NCI-H2081 treated with DMSO at 0.1 percent for 48 hours (cell line): ENCODE measurements at regions not wholly inside any gene's neighbourhood (a gene's known extent, or its start where the extent isn't known, plus 50 kb on each side); places are given as distances from the start of the nearest gene placed in this dataset.

Source experiments
- DNase-seq: peaks from one replicate; lab custom pipeline; 2025; lab: John Stamatoyannopoulos, UW

GRCh38 chr9:115986508-115986907 lies 167.1 kb upstream of the PAPPA start:
- no peak for DNase-seq

DNA sequence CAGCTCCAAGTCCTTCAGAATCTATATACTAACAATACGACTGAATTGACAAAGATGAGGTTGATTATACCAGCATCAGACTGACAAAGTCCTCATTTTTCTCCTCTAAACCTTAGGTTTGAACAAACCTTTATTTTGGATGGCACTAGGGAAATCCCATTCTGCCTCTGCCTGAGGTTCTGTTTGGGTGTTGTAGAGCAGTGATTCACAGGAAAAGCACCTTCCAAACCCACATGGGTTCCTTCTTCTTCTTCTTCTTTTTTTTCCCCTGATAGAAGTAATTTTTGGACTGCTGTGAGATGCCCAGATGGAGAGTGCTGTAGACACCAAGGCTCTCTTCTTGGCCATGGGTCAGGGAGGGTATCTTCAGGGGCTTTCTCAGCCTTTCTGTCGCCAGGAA lies 164.9 kb upstream of the PAPPA start:
- DNase-seq: no peak

DNA sequence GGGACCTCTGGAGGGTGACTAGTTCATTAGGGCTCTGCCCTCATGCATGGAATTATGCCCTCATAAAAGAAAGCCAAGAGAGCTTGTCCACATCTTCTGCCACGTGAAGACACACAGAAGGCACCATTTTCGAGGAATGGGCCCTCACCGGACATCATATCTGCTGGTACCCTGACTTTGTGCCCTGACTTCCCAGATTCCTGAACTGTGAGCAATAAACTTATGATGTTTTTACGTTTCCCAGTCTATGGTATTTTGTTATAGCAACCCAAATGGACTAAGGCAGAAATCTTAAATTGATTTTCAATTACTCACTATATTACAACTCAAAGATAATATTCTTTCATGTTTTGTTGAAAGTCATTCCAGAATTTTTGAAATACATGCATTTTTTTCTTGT lies 163.8 kb upstream of the PAPPA start:
- no peak for DNase-seq

DNA sequence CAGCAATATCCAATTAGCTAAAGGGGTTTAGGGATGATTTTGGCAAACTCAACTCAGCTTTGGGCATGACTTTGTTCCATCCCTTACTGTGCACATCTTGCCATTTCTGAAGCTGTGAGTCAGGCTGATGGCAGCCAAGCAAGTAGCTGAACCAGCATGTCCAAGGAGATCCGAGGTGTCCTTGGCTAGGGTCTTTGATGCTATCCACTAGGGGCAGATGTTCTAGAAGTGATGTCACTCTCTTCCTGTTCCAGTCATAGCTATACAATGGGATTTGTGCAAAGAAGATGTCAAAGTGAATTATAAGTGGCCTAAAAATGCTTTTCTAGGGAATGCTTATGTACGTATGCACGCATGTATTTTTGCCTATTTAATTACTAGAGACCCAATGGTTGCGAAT lies 160.8 kb upstream of the PAPPA start:
- no peak for DNase-seq

DNA sequence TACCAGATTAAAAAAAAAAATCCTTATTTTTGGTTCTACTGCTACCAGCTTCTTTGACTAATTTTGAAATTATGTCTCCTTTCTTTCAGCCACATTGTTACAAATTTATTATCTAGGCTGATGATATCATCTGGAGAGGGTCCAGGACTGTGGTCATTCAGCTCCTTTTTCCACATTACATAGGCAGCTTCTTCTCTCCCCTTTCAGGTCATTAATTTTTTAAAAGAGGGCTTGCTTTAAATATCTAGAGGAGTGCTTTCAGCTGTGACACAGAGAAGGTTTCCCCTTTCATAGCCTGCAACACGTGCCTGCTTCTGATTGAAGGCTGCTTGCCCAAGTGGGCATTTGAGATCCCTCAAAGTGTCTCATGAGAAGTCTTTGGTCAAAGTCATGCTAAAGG lies 155.7 kb upstream of the PAPPA start:
- DNase-seq: no peak

- DNase-seq: no peak
Observed at GRCh38 chr9:115998666-115999065, 154.9 kb upstream of the PAPPA start.

GRCh38 chr9:115999498-115999897 lies 154.1 kb upstream of the PAPPA start:
- DNase-seq: no peak

GRCh38 chr9:116000748-116001329 lies 152.8 kb upstream of the PAPPA start:
- no peak for DNase-seq

- no peak for DNase-seq
Observed at GRCh38 chr9:116002181-116002580, 151.4 kb upstream of the PAPPA start.

DNA sequence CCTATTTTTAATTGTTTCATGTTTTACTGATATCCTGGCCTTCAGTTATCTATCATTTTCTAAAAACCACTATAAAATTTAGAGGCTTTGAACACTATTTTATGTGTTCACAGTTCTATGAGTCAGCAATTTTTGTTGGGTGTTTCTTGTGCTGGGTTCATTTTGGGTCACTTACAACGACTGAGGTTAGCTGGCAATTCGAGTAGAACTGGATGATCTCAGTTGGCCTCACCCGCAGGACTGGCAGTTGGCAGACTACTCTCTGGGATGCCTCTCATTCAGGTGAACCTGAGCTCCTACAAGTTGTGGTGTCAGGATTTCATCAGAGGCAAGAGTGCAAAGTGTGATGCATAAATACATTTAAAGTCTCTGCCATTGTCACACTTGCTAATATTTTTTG lies 151.0 kb upstream of the PAPPA start:
- DNase-seq: no peak

DNA sequence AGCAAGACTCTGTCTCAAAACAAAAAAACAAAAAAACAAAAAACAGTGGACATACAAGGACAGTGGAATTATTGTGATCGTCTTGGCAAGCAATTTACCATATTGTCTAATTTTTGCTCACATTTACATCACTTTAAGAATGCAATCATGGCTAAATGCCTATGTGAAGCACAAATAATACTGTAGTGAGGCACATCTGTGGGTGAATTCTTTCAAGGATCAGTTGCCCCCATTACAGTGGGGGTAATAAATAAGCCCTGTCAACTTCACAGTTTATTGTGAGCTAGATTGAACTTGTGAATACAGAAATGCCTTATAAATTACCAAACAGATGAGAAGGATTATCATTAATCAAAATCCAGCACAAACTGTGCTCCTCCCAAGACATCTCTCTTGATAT lies 150.2 kb upstream of the PAPPA start:
- DNase-seq: no peak

DNA sequence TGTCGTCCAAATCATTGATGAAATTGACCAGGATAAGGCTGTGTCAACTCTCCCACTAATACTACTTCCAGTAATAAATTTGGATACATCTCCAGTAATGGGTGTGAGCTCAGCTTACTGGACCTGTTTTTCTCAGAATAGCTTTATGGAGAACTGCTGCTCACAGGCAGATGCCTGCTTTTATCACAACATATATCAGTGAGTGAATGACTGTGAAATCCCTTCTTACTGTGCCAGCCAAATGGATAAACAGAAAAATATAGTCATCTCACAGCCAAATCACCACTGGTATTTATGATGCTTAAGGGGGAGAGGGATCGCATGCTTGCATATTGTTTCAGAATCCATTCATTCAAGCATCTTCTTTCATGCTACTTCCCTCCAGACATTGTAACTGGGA lies 148.4 kb upstream of the PAPPA start:
- no peak for DNase-seq

GRCh38 chr9:116007824-116008223 lies 145.8 kb upstream of the PAPPA start:
- DNase-seq: no peak

GRCh38 chr9:116008278-116008677 lies 145.3 kb upstream of the PAPPA start:
- no peak for DNase-seq

DNA sequence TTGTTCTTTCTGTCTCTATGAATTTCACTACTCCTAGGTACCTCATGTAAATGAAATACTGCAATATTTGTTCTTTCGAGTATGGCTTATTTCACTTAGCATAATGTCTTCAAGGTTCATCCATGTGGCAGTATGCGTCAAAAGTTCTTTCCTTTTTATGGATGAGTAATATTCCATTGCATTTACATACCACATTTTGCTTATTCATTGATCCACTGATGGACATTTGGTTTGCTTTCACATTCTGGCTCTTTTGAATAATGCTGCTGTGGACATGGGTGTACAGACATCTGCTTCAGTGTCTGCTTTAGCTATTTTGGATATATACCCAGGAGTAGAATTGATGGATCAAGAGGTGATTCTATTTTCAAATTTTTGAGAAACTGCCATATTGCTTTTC lies 144.2 kb upstream of the PAPPA start:
- DNase-seq: no peak

GRCh38 chr9:116015855-116016254 lies 137.7 kb upstream of the PAPPA start:
- no peak for DNase-seq

DNA sequence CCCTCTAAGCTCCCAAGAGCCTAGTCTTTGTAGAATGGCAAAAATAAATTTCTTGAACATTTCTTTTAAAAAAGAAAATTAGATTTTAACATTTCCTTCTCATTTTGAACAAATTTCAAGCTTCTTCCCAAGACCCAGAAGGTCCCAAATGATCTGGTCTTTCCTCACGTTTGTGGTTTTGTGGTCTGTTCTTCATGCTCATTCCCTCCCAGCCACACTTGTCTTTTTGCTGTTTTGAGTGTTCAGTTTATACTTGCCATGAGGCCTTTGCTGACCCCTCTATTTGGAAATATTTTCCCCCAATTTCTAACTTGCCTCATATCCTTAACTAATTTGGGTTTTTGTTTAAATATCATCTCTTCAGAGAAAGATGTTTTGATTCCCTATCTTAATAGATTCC lies 133.4 kb upstream of the PAPPA start:
- no peak for DNase-seq

DNA sequence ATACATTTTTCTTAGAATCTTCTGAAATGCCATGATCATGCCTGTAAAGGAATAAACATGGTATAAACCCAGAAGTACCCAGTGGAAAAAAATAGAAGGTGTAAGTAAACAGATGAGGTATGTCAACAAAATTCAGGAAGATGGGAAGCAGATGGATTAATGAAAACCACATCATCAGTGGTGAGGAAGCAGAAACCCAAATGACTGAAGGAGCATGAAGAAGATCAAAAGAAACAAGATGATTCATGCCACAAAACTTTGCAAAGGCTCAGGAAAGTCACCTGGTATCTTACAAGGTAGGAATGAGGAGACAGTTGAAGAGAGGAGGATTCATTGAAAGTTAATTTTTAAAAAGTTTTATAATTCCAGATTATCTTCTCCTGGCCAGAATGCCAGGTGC lies 132.8 kb upstream of the PAPPA start:
- DNase-seq: no peak

DNA sequence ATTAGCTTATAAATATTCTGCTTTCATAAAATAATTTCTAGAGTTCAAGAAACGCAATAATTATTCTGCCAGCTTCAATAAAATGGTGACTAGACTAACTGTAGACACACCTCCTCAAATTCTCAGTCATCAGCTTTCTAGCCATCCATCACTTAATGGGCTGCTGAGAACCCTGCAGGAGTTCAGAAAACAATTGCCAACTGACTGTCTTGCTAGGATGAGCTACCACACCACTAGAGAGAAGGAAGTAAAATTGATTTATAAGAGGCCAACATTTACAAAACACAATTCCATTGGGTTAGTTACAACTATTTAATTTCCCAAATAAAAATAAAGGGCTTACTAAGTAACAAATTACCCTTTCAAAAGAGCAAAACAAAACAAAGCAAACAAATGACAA lies 126.5 kb upstream of the PAPPA start:
- no peak for DNase-seq

DNA sequence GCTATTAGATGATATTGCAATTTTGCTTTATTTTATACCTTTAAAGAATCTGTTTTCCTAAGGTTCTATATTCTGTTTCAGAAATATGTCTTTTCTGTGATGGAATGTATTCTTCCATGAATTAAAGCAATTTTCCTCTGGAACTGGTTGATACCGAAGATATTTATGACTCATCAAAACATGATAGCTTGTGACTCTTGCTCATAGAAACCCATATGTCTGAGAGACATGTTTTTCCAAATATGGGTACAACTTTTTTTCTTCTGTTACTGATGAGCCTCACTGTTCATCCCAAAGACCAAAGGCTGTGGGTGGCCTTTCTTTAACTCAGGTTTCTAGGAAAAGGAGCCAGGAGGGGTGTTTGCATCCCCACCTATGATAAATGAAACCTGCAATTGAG lies 126.1 kb upstream of the PAPPA start:
- DNase-seq: no peak

GRCh38 chr9:116027951-116028350 lies 125.6 kb upstream of the PAPPA start:
- no peak for DNase-seq

DNA sequence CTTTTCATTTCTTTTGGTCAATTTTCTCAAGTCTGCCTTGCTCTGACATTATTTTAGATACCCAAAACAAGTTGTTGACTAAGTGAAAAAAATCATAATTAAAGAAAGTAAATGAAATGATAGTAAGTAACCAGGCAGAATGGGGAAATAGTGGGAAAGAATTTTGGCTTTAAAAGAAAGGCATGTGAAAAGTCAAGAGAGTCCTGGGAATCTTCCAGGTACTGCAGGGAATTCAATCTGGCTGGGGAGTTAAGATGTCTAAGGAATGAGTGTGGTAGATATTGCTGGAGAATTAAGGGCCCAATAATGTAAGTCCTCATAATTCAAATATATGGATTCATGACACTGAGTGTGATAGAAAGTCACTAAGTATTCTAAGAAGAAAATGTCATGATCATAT lies 123.1 kb upstream of the PAPPA start:
- no peak for DNase-seq

DNA sequence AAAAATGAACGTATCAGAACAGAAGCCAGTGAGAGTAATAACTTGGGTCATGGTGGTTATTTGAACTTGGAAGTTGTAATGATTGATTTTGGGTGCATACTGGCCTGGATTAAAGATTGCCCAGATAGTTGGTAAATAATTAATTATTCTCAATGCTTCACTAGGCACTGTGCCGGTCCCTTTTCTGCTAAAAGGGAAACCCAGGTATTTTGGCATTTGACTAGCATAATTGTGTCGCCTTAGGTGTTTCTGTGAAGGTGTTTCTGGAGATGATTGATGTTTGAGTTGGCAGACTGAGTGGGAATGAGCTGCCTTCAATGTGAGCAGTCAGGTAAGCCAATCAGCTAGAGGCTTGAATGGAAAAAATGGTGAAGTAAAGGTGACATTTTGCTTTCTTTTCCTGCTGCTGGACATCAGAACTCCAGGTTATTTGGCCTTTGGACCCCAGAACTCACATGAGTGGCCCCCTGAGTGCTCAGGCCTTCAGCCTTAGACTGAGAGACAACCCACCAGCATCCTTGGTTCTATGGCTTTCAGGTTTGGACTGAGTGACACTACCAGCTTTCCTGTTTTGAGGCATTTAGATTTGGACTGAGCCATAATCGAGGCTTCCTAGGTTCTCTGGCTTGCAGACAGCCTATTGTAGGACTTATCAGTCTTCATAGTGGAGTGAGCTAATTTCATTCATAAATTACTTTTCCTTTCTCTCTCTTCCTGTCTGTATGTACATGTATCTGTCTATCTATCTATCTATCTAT lies 120.7 kb upstream of the PAPPA start:
- no peak for DNase-seq

DNA sequence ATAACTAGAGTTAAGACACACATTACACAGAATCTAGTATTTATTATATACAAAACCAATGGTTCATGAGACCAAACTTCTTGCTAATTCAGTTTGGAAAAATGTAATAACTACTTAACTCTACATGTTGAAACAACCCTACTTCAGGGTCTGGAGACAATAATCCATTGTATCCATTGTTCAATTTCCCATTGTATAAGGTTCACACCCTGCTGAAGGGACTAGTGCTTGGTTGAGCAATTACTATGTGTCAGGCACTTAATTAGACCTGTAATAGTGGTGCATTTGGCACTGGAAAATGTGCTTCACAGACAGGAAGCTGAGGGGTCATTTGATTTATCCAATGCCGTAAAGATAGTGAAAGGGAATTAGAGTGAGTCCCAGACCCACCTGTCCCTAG lies 114.3 kb upstream of the PAPPA start:
- DNase-seq: no peak
